ENCODE measurements at regions not wholly inside any gene's neighbourhood (a gene's known extent, or its start where the extent isn't known, plus 50 kb on each side); places are given as distances from the start of the nearest gene placed in this dataset.

DNA sequence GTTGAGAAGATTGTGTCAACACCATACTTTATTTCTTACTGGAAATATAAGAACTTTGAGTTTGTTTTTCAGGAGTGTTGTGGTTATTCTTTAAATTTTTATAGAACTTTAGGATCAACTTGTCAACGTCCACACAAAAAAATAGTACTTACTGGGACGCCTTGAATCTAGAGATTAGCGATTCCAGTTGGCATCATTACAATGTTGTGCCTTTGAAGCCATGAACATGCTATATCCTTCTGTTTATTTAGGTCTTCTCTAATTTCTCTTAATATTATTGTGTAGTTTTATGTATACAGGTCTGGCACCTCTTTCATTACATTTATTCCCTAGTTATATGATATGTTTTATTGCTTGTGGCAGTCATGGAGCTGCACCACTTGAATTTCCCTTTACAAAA, 320.8 kb upstream of the CCDC196 start:
- no peak for TF ChIP-seq FOXK2 (IDR thresholded peaks at IDR 0.05)
- TF ChIP-seq, protein P1, sequence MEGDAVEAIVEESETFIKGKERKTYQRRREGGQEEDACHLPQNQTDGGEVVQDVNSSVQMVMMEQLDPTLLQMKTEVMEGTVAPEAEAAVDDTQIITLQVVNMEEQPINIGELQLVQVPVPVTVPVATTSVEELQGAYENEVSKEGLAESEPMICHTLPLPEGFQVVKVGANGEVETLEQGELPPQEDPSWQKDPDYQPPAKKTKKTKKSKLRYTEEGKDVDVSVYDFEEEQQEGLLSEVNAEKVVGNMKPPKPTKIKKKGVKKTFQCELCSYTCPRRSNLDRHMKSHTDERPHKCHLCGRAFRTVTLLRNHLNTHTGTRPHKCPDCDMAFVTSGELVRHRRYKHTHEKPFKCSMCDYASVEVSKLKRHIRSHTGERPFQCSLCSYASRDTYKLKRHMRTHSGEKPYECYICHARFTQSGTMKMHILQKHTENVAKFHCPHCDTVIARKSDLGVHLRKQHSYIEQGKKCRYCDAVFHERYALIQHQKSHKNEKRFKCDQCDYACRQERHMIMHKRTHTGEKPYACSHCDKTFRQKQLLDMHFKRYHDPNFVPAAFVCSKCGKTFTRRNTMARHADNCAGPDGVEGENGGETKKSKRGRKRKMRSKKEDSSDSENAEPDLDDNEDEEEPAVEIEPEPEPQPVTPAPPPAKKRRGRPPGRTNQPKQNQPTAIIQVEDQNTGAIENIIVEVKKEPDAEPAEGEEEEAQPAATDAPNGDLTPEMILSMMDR (IDR thresholded peaks at IDR 0.05 in 2 of 3, conservative IDR thresholded peaks at IDR 0.05 in 1 of 3; ENCODE audit: control insufficient read depth in 2 of 3, extremely low read depth in 1 of 3, insufficient read depth in 1 of 3, low read depth in 3 of 3, low read length in 3 of 3) = no peak
- no peak for TF ChIP-seq PBX3 (IDR thresholded peaks at IDR 0.05; ENCODE audit: insufficient replicate concordance, low read depth, low read length)
- no peak for TF ChIP-seq MTA3 (IDR thresholded peaks at IDR 0.05; ENCODE audit: borderline replicate concordance, low read length)
- no peak for TF ChIP-seq PAX8 (IDR thresholded peaks at IDR 0.05)
- TF ChIP-seq BRCA1 (IDR thresholded peaks at IDR 0.05; ENCODE audit: low read depth, low read length) = no peak
- no peak for TF ChIP-seq SIN3A (IDR thresholded peaks at IDR 0.05; ENCODE audit: low read depth, low read length)
- TF ChIP-seq MYC (IDR thresholded peaks at IDR 0.05; ENCODE audit: insufficient read depth, insufficient read length, insufficient replicate concordance, low read length, severe bottlenecking) = no peak
- no peak for TF ChIP-seq EZH2 (IDR thresholded peaks at IDR 0.05; ENCODE audit: borderline replicate concordance, control insufficient read depth, low read depth, low read length)
- no peak for TF ChIP-seq CREB1 (IDR thresholded peaks at IDR 0.05; ENCODE audit: low read depth)
- TF ChIP-seq TAF1 (IDR thresholded peaks at IDR 0.05; ENCODE audit: borderline replicate concordance, low read depth, low read length) = no peak

Measured in GM12878 (cell line).